ENCODE measurements at regions not wholly inside any gene's neighbourhood (a gene's known extent, or its start where the extent isn't known, plus 50 kb on each side); places are given as distances from the start of the nearest gene placed in this dataset.

DNA sequence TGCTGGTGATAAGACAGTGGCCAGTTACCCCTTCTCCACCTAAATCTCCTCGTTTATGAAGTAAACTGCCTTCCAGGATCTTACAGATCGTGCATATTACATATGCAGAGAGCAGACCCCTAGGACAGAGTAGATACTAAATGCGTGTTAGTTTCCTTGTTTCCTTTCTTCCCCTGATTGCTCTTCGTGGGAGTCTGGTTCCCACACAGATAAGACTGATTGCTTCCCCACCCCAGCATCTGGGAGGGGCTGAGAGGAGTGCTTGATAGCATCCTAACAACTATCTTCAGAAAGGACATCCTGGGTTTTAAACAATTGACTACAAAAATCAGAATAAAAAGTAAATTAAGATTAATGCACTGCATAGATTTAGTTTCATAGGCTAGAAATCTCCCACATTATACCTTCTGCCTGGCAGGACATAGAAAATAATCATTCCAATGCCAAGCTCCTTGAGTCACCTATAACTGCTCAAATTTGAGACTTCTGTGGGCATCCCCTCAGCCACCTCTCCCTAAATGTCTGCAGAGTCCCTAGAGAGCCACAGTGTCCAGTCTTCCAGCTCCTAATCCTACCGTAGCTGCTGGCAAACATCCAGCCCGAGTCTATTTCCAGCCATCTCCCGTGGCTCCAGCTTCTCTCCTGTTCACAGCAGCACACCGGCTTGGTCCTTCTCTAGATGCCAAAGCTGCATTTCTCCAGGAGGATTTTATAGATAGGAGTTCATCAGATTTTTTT is 128.3 kb downstream of the LRRC30 start:
- Histone ChIP-seq H3K9me3 (replicated peaks; ENCODE audit: control insufficient read depth, insufficient read depth, low read length) (no peaks in the 10 kb centered on the region), H3K27me3 (replicated peaks in 1 of 2; ENCODE audit: control insufficient read depth in 2 of 2, insufficient read depth in 2 of 2, low read length in 1 of 2) (no peaks in the 10 kb centered on the region), H3K4me3 (no peak overlapping the region), H3K27ac (ENCODE audit: control insufficient read depth, insufficient read depth) (no peak overlapping the region), H3K4me2 (ENCODE audit: control insufficient read depth, insufficient read depth) (no peak overlapping the region), H3K4me1 (ENCODE audit: control insufficient read depth, insufficient read depth, low read length) (no peaks in the 10 kb centered on the region), H3K79me2 (ENCODE audit: control insufficient read depth, insufficient read depth, low read length) (no peaks in the 10 kb centered on the region), H2AFZ (ENCODE audit: control insufficient read depth, low read depth, low read length) (no peak overlapping the region), H4K20me1 (ENCODE audit: control insufficient read depth, insufficient read depth) (no peaks in the 10 kb centered on the region), H3K9ac (ENCODE audit: control insufficient read depth, insufficient read depth, low read length) (no peak overlapping the region), H3K36me3 (ENCODE audit: control insufficient read depth in 2 of 2, insufficient read depth in 2 of 2, low read length in 1 of 2) (no peaks in the 10 kb centered on the region)
- ChIA-PET RAD21 (ENCODE audit: unreplicated experiment) (no interaction called here), SMC1A (ENCODE audit: uncharacterized antibody, unreplicated experiment) (no interaction called here), POLR2A (no interaction called here), CTCF (no interaction called here)
- in situ Hi-C loops (cut with MboI): no loop called here
- WGBS (ENCODE audit: insufficient coverage, insufficient replicate concordance, low lambda C conversion rate, missing lambda C conversion rate): 5% methylated on average over 8 of the region's 8 CpGs
- TF ChIP-seq SUPT20H (IDR thresholded peaks at IDR 0.05; ENCODE audit: borderline replicate concordance, control insufficient read depth, low read depth, low read length): no peak
- TF ChIP-seq, protein P1, sequence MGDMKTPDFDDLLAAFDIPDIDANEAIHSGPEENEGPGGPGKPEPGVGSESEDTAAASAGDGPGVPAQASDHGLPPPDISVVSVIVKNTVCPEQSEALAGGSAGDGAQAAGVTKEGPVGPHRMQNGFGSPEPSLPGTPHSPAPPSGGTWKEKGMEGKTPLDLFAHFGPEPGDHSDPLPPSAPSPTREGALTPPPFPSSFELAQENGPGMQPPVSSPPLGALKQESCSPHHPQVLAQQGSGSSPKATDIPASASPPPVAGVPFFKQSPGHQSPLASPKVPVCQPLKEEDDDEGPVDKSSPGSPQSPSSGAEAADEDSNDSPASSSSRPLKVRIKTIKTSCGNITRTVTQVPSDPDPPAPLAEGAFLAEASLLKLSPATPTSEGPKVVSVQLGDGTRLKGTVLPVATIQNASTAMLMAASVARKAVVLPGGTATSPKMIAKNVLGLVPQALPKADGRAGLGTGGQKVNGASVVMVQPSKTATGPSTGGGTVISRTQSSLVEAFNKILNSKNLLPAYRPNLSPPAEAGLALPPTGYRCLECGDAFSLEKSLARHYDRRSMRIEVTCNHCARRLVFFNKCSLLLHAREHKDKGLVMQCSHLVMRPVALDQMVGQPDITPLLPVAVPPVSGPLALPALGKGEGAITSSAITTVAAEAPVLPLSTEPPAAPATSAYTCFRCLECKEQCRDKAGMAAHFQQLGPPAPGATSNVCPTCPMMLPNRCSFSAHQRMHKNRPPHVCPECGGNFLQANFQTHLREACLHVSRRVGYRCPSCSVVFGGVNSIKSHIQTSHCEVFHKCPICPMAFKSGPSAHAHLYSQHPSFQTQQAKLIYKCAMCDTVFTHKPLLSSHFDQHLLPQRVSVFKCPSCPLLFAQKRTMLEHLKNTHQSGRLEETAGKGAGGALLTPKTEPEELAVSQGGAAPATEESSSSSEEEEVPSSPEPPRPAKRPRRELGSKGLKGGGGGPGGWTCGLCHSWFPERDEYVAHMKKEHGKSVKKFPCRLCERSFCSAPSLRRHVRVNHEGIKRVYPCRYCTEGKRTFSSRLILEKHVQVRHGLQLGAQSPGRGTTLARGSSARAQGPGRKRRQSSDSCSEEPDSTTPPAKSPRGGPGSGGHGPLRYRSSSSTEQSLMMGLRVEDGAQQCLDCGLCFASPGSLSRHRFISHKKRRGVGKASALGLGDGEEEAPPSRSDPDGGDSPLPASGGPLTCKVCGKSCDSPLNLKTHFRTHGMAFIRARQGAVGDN (IDR thresholded peaks at IDR 0.05): no peak
- no peak for FAIRE-seq
- ATAC-seq: no peak
- DNase-seq (ENCODE audit: low read depth, low spot score): no peak
- BruUV-seq (replicated peaks): no TSS peak
- intact Hi-C loops (cut with micrococcal nuclease; ENCODE audit: unreplicated experiment): no loop called here
